Esophagus squamous epithelium (tissue), 5 donors: ENCODE measurements at regions not wholly inside any gene's neighbourhood (a gene's known extent, or its start where the extent isn't known, plus 50 kb on each side); places are given as distances from the start of the nearest gene placed in this dataset.

ENCODE experiments used
- DNase-seq: peaks from one replicate; lab custom pipeline; 2025; lab: John Stamatoyannopoulos, UW
- H3K27ac ChIP-seq, 4 donors: fragments of 200-600 bp; sonication (generic); one replicate each; pipeline ENCODE4 v1.5.1; 2016 to 2019; ENCODE audit warnings: mild to moderate bottlenecking in 1 of 4
- H3K27me3 ChIP-seq, 4 donors: fragments of 200-600 bp; sonication (generic); 1 replicate in 3 of 4; 2 replicates in 1 of 4; pipeline versions ENCODE4 v1.5.1 to v1.6.0; 2017 to 2021; ENCODE audit warnings: antibody characterized with exemption in 1 of 4
- H3K36me3 ChIP-seq, 3 donors: fragments of 200-600 bp; sonication (generic); one replicate each; pipeline ENCODE4 v1.5.1; 2016 to 2019
- H3K4me1 ChIP-seq, 3 donors: fragments of 200-600 bp; sonication (generic); one replicate each; pipeline ENCODE4 v1.5.1; 2017 to 2019
- H3K4me3 ChIP-seq, 4 donors: fragments of 200-600 bp; sonication (generic); 1 replicate in 3 of 4; 2 replicates in 1 of 4; pipeline ENCODE4 v1.5.1; 2016 to 2019; ENCODE audit warnings: mild to moderate bottlenecking in 2 of 4, moderate library complexity in 1 of 4
- H3K9me3 ChIP-seq, 3 donors: fragments of 200-600 bp; sonication (generic); one replicate each; pipeline ENCODE4 v1.5.1; 2016 to 2019
- POLR2A ChIP-seq, 4 donors: fragments of 450-650 bp; IDR thresholded peaks; one replicate each; pipeline ENCODE4 v1.6.1; 2017; ENCODE audit warnings: antibody characterized with exemption in 4 of 4, mild to moderate bottlenecking in 4 of 4, moderate library complexity in 3 of 4
- WGBS, 2 donors: methylation state at CpG; one replicate each; pipeline ENCODE4 v1.1.5; 2018; 5-methylcytosine and 5-hydroxymethylcytosine counted together
- intact Hi-C: fragments of 100-400 bp; cut with DNase I; formaldehyde crosslinking; loops from one replicate; pipeline ENCODE4 v1.15.0; 2022
- TF ChIP-seq, protein P1 (sequence below), 6 experiments: fragments of 450-650 bp in 4 of 6; fragments of 200-600 bp in 2 of 6; sonication (generic) in 2 of 6; IDR thresholded peaks; one replicate each; pipeline ENCODE4 v1.5.1; 2016 to 2019; ENCODE audit warnings: antibody characterized with exemption in 6 of 6, mild to moderate bottlenecking in 4 of 6, moderate library complexity in 4 of 6
- donor health status: DM: yes; HTN: yes; CAD: no.

- H3K4me3 ChIP-seq = no peak overlapping the region
- H3K9me3 ChIP-seq = no peaks in the 10 kb centered on the region
- TF ChIP-seq POLR2A (IDR thresholded peaks at IDR 0.05) = no peak
- H3K27me3 ChIP-seq = no peaks in the 10 kb centered on the region
- no peaks in the 10 kb centered on the region for H3K36me3 ChIP-seq
- H3K4me1 ChIP-seq = no peaks in the 10 kb centered on the region
- no peak for DNase-seq
- no peak overlapping the region for H3K27ac ChIP-seq
- intact Hi-C loops = no loop called here
Measured at GRCh38 chr11:91970624-91971023, 254.0 kb upstream of the FAT3 start.

GRCh38 chr11:91969486-91969885 lies 255.1 kb upstream of the FAT3 start:
- TF ChIP-seq POLR2A (IDR thresholded peaks at IDR 0.05) = no peak
- TF ChIP-seq, protein P1, sequence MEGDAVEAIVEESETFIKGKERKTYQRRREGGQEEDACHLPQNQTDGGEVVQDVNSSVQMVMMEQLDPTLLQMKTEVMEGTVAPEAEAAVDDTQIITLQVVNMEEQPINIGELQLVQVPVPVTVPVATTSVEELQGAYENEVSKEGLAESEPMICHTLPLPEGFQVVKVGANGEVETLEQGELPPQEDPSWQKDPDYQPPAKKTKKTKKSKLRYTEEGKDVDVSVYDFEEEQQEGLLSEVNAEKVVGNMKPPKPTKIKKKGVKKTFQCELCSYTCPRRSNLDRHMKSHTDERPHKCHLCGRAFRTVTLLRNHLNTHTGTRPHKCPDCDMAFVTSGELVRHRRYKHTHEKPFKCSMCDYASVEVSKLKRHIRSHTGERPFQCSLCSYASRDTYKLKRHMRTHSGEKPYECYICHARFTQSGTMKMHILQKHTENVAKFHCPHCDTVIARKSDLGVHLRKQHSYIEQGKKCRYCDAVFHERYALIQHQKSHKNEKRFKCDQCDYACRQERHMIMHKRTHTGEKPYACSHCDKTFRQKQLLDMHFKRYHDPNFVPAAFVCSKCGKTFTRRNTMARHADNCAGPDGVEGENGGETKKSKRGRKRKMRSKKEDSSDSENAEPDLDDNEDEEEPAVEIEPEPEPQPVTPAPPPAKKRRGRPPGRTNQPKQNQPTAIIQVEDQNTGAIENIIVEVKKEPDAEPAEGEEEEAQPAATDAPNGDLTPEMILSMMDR (IDR thresholded peaks at IDR 0.05) = no peak
- DNase-seq = no peak
- intact Hi-C loops = no loop called here
- Histone ChIP-seq H3K4me1 (no peaks in the 10 kb centered on the region), H3K36me3 (no peaks in the 10 kb centered on the region), H3K4me3 (no peak overlapping the region), H3K27me3 (no peaks in the 10 kb centered on the region), H3K27ac (no peak overlapping the region), H3K9me3 (no peaks in the 10 kb centered on the region)
- WGBS, 2 donors = 72 to 82% methylated on average over 2 of the region's 2 CpGs

GRCh38 chr11:91967691-91968045 lies 256.9 kb upstream of the FAT3 start:
- H3K4me1 ChIP-seq = no peaks in the 10 kb centered on the region
- DNase-seq = no peak
- intact Hi-C loops = no loop called here
- no peak overlapping the region for H3K27ac ChIP-seq
- no peaks in the 10 kb centered on the region for H3K36me3 ChIP-seq
- 55 to 58% methylated on average over 2 of the region's 2 CpGs for WGBS, 2 donors
- H3K9me3 ChIP-seq = no peaks in the 10 kb centered on the region
- no peaks in the 10 kb centered on the region for H3K27me3 ChIP-seq
- TF ChIP-seq POLR2A (IDR thresholded peaks at IDR 0.05) = no peak
- TF ChIP-seq, protein P1 (IDR thresholded peaks at IDR 0.05) = no peak
- H3K4me3 ChIP-seq = no peak overlapping the region

GRCh38 chr11:91967026-91967690 lies 257.5 kb upstream of the FAT3 start:
- intact Hi-C loops = no loop called here
- Histone ChIP-seq H3K36me3 (no peaks in the 10 kb centered on the region), H3K4me1 (no peaks in the 10 kb centered on the region), H3K27me3 (no peaks in the 10 kb centered on the region), H3K27ac (no peak overlapping the region), H3K4me3 (no peak overlapping the region), H3K9me3 (no peaks in the 10 kb centered on the region)
- TF ChIP-seq, protein P1 (IDR thresholded peaks at IDR 0.05) = no peak
- no peak for TF ChIP-seq POLR2A (IDR thresholded peaks at IDR 0.05)
- DNase-seq = no peak

- intact Hi-C loops = no loop called here
- H3K4me3 ChIP-seq = no peak overlapping the region
Measured at GRCh38 chr11:91966368-91966767, 258.2 kb upstream of the FAT3 start.

More at GRCh38 chr11:91966368-91966767, 258.2 kb upstream of the FAT3 start:
- Histone ChIP-seq H3K9me3 (no peaks in the 10 kb centered on the region), H3K4me1 (no peaks in the 10 kb centered on the region), H3K27me3 (no peaks in the 10 kb centered on the region), H3K27ac (no peak overlapping the region), H3K36me3 (no peaks in the 10 kb centered on the region)
- 50 to 82% methylated on average over 1 of the region's 1 CpG for WGBS, 2 donors
- DNase-seq = no peak
- TF ChIP-seq, protein P1 (IDR thresholded peaks at IDR 0.05) = no peak
- no peak for TF ChIP-seq POLR2A (IDR thresholded peaks at IDR 0.05)
